ENCODE measurements at regions not wholly inside any gene's neighbourhood (a gene's known extent, or its start where the extent isn't known, plus 50 kb on each side); places are given as distances from the start of the nearest gene placed in this dataset.

DNA sequence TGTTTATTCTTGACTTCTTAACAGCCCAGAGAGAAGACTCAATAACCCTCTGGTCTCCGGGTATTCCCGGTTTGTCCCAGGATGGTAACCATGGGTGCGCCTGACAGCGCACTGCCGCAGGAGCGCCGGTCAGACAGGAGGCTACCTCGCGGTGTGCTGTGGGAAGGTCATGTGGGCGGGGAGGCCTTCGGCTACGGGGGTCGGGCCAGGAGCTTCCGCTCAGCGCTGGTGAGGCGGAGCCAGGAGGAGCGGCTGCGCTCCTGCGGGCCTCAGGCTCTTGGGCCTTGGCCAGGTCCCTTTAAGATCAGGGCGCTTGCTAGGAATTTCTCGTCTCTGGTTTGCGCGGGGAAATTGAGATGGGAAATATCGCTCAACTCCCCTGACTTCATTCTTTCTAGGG lies 182.3 kb upstream of the NDN start:
- TF ChIP-seq, protein P1, sequence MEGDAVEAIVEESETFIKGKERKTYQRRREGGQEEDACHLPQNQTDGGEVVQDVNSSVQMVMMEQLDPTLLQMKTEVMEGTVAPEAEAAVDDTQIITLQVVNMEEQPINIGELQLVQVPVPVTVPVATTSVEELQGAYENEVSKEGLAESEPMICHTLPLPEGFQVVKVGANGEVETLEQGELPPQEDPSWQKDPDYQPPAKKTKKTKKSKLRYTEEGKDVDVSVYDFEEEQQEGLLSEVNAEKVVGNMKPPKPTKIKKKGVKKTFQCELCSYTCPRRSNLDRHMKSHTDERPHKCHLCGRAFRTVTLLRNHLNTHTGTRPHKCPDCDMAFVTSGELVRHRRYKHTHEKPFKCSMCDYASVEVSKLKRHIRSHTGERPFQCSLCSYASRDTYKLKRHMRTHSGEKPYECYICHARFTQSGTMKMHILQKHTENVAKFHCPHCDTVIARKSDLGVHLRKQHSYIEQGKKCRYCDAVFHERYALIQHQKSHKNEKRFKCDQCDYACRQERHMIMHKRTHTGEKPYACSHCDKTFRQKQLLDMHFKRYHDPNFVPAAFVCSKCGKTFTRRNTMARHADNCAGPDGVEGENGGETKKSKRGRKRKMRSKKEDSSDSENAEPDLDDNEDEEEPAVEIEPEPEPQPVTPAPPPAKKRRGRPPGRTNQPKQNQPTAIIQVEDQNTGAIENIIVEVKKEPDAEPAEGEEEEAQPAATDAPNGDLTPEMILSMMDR (IDR thresholded peaks at IDR 0.05; ENCODE audit: poor library complexity, severe bottlenecking), result no peak
- no peak for TF ChIP-seq POLR2AphosphoS5 (IDR thresholded peaks at IDR 0.05)
- no peak for TF ChIP-seq SMC3 (conservative IDR thresholded peaks at IDR 0.05; ENCODE audit: poor library complexity)
- TF ChIP-seq, protein P2, sequence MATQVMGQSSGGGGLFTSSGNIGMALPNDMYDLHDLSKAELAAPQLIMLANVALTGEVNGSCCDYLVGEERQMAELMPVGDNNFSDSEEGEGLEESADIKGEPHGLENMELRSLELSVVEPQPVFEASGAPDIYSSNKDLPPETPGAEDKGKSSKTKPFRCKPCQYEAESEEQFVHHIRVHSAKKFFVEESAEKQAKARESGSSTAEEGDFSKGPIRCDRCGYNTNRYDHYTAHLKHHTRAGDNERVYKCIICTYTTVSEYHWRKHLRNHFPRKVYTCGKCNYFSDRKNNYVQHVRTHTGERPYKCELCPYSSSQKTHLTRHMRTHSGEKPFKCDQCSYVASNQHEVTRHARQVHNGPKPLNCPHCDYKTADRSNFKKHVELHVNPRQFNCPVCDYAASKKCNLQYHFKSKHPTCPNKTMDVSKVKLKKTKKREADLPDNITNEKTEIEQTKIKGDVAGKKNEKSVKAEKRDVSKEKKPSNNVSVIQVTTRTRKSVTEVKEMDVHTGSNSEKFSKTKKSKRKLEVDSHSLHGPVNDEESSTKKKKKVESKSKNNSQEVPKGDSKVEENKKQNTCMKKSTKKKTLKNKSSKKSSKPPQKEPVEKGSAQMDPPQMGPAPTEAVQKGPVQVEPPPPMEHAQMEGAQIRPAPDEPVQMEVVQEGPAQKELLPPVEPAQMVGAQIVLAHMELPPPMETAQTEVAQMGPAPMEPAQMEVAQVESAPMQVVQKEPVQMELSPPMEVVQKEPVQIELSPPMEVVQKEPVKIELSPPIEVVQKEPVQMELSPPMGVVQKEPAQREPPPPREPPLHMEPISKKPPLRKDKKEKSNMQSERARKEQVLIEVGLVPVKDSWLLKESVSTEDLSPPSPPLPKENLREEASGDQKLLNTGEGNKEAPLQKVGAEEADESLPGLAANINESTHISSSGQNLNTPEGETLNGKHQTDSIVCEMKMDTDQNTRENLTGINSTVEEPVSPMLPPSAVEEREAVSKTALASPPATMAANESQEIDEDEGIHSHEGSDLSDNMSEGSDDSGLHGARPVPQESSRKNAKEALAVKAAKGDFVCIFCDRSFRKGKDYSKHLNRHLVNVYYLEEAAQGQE (IDR thresholded peaks at IDR 0.05; ENCODE audit: borderline replicate concordance), result no peak
- TF ChIP-seq EZH2 (IDR thresholded peaks at IDR 0.05; ENCODE audit: borderline replicate concordance, insufficient read depth, low read length, poor library complexity, severe bottlenecking), result no peak
- no peak for TF ChIP-seq EP300 (conservative IDR thresholded peaks at IDR 0.05; ENCODE audit: poor library complexity, severe bottlenecking)
- peak; percentile 23 for TF ChIP-seq MXI1 (conservative IDR thresholded peaks at IDR 0.05; ENCODE audit: poor library complexity, severe bottlenecking)

Data from neural cell (in vitro differentiated cells).